ENCODE measurements at regions not wholly inside any gene's neighbourhood (a gene's known extent, or its start where the extent isn't known, plus 50 kb on each side); places are given as distances from the start of the nearest gene placed in this dataset.

GRCh38 chr1:2969845-2970291, 51.4 kb upstream of the ACTRT2 start:
- DNase-seq (ENCODE audit: low spot score): peak; percentile 88

DNA sequence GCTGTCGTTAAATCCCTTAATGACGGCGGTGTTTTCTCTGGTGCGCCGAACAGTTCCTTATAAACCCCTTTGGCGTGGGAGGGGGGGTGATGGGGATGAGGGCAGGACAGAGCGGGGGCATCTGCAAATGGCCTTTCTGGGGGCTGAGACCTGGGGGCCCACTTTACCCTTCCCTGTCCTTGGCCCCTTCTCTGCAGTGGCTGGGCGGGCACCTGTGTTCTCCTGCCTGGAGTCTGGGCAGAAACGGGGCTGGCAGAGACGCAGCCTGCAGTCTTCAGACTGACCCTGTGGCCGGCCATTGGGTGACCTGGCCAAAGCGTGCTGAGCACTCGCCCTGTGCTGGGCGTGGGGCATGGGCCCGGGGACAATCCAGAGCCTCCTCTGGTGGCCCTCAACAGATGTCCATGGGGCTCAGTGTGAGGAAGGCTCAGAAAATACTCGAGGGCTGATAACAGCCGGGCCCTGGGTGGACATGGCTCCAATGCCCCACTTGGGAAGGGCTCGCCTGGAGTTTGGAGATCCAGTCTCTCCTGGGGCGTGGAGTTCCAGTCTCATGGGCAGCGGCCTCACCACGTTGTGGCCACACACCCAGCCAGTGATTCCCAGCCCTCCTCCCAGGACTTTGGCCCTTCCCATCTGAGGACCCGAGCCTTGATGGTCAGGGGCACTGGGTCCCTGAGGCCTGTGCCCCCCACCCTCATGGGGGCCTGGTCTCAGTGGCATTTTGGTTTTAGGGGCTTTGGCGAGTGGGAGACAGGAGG, 50.8 kb upstream of the ACTRT2 start:
- DNase-seq (ENCODE audit: low spot score): peak; percentile 69

GRCh38 chr1:2971101-2971501, 50.2 kb upstream of the ACTRT2 start:
- peak; percentile 65 for DNase-seq (ENCODE audit: low spot score)
